Heart left ventricle (tissue), 13 donors: ENCODE measurements at regions not wholly inside any gene's neighbourhood (a gene's known extent, or its start where the extent isn't known, plus 50 kb on each side); places are given as distances from the start of the nearest gene placed in this dataset.

Source experiments
- CTCF ChIP-seq, 12 donors: fragments of 200-600 bp; sonication (generic) in 4 of 12; IDR thresholded peaks; one replicate each; pipeline versions ENCODE4 v1.5.0 to v1.8.0; 2018 to 2022; ENCODE audit warnings: antibody characterized with exemption in 12 of 12, mild to moderate bottlenecking in 5 of 12
- POLR2A ChIP-seq, 2 donors: fragments of 450-650 bp; IDR thresholded peaks; one replicate each; pipeline ENCODE4 v1.6.1; 2017; ENCODE audit warnings: antibody characterized with exemption in 2 of 2, mild to moderate bottlenecking in 2 of 2, moderate library complexity in 2 of 2
- donor health status: ischemic (EF 13 %, LVEDD 7.1; RV severe dilation, severe dysfunction).
- donor health status: DM: no; HTN: yes; CAD: no.
- donor health status: DM: no; HTN: no; CAD: no.
- donor health status: ischemic (EF 25% LVEDD 6.9; RV normal size, moderate dysfunction).
- donor health status: ischemic (EF 25% LVEDD 5.7; RV mildly dilated, moderate dysfunction).
- donor health status: ischemic (EF 35%, LVEDD 5.7; RV mildly dilated, moderate dysfunction).
- donor health status: nonischemic (EF 11% LVEDD 7.7; RV severe dilation, severe dysfunction).
- donor health status: DM: yes; HTN: yes; CAD: no.
- donor health status: PGD.
- donor health status: ischemic (EF 29% LVEDD 5.4; RV normal size, mild dysfunction).
- donor health status: nonischemic (EF 23%, LVEDD 6.1; RV moderate dilation, normal function).

GRCh38 chr6:21505574-21505990 is 88.0 kb upstream of the SOX4 start:
- TF ChIP-seq CTCF (IDR thresholded peaks at IDR 0.05) (no peak), POLR2A (IDR thresholded peaks at IDR 0.05) (no peak)
